ENCODE measurements at regions not wholly inside any gene's neighbourhood (a gene's known extent, or its start where the extent isn't known, plus 50 kb on each side); places are given as distances from the start of the nearest gene placed in this dataset.
"Not testable (repeated sequence)": the region's sequence is repeated elsewhere in the genome, so short reads cannot be mapped to it uniquely, and the experiment has no call there.

GRCh38 chr6:105862936-105863607 is 223.1 kb upstream of the PRDM1 start (continued):
- no peak for TF ChIP-seq ZNF407 (CRISPR knock-in tag; IDR thresholded peaks at IDR 0.05; ENCODE audit: not compliant biosample characterization)
- no peak for TF ChIP-seq MXD3 (CRISPR knock-in tag; IDR thresholded peaks at IDR 0.05)
- TF ChIP-seq, protein P1, sequence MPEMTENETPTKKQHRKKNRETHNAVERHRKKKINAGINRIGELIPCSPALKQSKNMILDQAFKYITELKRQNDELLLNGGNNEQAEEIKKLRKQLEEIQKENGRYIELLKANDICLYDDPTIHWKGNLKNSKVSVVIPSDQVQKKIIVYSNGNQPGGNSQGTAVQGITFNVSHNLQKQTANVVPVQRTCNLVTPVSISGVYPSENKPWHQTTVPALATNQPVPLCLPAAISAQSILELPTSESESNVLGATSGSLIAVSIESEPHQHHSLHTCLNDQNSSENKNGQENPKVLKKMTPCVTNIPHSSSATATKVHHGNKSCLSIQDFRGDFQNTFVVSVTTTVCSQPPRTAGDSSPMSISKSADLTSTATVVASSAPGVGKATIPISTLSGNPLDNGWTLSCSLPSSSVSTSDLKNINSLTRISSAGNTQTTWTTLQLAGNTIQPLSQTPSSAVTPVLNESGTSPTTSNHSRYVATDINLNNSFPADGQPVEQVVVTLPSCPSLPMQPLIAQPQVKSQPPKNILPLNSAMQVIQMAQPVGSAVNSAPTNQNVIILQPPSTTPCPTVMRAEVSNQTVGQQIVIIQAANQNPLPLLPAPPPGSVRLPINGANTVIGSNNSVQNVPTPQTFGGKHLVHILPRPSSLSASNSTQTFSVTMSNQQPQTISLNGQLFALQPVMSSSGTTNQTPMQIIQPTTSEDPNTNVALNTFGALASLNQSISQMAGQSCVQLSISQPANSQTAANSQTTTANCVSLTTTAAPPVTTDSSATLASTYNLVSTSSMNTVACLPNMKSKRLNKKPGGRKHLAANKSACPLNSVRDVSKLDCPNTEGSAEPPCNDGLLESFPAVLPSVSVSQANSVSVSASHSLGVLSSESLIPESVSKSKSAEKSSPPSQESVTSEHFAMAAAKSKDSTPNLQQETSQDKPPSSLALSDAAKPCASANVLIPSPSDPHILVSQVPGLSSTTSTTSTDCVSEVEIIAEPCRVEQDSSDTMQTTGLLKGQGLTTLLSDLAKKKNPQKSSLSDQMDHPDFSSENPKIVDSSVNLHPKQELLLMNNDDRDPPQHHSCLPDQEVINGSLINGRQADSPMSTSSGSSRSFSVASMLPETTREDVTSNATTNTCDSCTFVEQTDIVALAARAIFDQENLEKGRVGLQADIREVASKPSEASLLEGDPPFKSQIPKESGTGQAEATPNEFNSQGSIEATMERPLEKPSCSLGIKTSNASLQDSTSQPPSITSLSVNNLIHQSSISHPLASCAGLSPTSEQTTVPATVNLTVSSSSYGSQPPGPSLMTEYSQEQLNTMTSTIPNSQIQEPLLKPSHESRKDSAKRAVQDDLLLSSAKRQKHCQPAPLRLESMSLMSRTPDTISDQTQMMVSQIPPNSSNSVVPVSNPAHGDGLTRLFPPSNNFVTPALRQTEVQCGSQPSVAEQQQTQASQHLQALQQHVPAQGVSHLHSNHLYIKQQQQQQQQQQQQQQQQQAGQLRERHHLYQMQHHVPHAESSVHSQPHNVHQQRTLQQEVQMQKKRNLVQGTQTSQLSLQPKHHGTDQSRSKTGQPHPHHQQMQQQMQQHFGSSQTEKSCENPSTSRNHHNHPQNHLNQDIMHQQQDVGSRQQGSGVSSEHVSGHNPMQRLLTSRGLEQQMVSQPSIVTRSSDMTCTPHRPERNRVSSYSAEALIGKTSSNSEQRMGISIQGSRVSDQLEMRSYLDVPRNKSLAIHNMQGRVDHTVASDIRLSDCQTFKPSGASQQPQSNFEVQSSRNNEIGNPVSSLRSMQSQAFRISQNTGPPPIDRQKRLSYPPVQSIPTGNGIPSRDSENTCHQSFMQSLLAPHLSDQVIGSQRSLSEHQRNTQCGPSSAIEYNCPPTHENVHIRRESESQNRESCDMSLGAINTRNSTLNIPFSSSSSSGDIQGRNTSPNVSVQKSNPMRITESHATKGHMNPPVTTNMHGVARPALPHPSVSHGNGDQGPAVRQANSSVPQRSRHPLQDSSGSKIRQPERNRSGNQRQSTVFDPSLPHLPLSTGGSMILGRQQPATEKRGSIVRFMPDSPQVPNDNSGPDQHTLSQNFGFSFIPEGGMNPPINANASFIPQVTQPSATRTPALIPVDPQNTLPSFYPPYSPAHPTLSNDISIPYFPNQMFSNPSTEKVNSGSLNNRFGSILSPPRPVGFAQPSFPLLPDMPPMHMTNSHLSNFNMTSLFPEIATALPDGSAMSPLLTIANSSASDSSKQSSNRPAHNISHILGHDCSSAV (CRISPR knock-in tag; IDR thresholded peaks at IDR 0.05; ENCODE audit: borderline replicate concordance), result no peak

GRCh38 chr6:105860927-105861326 is 225.2 kb upstream of the PRDM1 start:
- H3K4me3 ChIP-seq (replicated peaks in 1 of 3; ENCODE audit: insufficient read depth in 1 of 3, low read depth in 2 of 3, low read length in 3 of 3); H3K9me3 ChIP-seq (ENCODE audit: low read length); H3K27me3 ChIP-seq (ENCODE audit: control insufficient read depth in 1 of 2, insufficient read depth in 2 of 2, low read length in 2 of 2); H3K9ac ChIP-seq (ENCODE audit: insufficient read depth, low read depth, low read length); POLR2A ChIA-PET; H3K4me2 ChIP-seq (ENCODE audit: low read depth, low read length); H3K4me1 ChIP-seq (ENCODE audit: insufficient read depth, low read length); BruUV-seq (replicated peaks); in situ Hi-C loops (cut with HindIII; ENCODE audit: extremely low pct_ligation_motif_present, low pct_unique_long_range_greater_than_20kb); FAIRE-seq; H3K36me3 ChIP-seq (replicated peaks in 1 of 2; ENCODE audit: control insufficient read depth in 1 of 2, insufficient read depth in 2 of 2, low read length in 2 of 2); H2AFZ ChIP-seq (ENCODE audit: low read length); CTCF ChIA-PET (ENCODE audit: low intra/inter-chr PET ratio, low total read pairs); H3K79me2 ChIP-seq (ENCODE audit: insufficient read depth, low read length); H4K20me1 ChIP-seq (ENCODE audit: insufficient read depth, low read length); DNase-seq (ENCODE audit: low spot score); H3K27ac ChIP-seq (ENCODE audit: extremely low read length, insufficient read depth, low read length); intact Hi-C loops (cut with micrococcal nuclease; ENCODE audit: unreplicated experiment); ATAC-seq: not testable (repeated sequence)
